Endothelial cell of umbilical vein (primary cell): ENCODE measurements at regions not wholly inside any gene's neighbourhood (a gene's known extent, or its start where the extent isn't known, plus 50 kb on each side); places are given as distances from the start of the nearest gene placed in this dataset.

Experiments
- EZH2 ChIP-seq: IDR thresholded peaks from 2 replicates; pipeline ENCODE4 v1.6.1; 2012; ENCODE audit warnings: borderline replicate concordance, low read depth, mild to moderate bottlenecking, moderate library complexity, low read length, inconsistent platforms; ENCODE audit not compliant: severe bottlenecking
- FOS ChIP-seq: IDR thresholded peaks from 2 replicates; pipeline ENCODE4 v1.6.1; 2011; ENCODE audit warnings: mild to moderate bottlenecking, low read length, moderate library complexity, borderline replicate concordance; ENCODE audit not compliant: insufficient read depth
- JUN ChIP-seq: IDR thresholded peaks from 2 replicates; pipeline ENCODE4 v1.6.1; 2011; ENCODE audit warnings: borderline replicate concordance, low read depth; ENCODE audit not compliant: insufficient read length, insufficient read depth
- MYC ChIP-seq: IDR thresholded peaks from one replicate; pipeline ENCODE4 v1.6.1; 2011; ENCODE audit warnings: mild to moderate bottlenecking, low read depth, low read length
- POLR2A ChIP-seq: IDR thresholded peaks from 2 replicates; pipeline ENCODE4 v1.6.1; 2012; ENCODE audit warnings: low read depth, mild to moderate bottlenecking, control low read depth, low read length
- TF ChIP-seq, protein P1 (sequence below), 2 donors: IDR thresholded peaks; 1 replicate in 1 of 2; 2 replicates in 1 of 2; pipeline ENCODE4 v1.5.1; 2011; ENCODE audit warnings: low read length in 2 of 2, mild to moderate bottlenecking in 2 of 2, moderate library complexity in 2 of 2, control low read depth in 1 of 2, inconsistent platforms in 1 of 2, low read depth in 1 of 2; ENCODE audit not compliant: insufficient read depth in 1 of 2; ENCODE audit errors: extremely low read depth in 1 of 2
- TF ChIP-seq, protein P2 (sequence below): IDR thresholded peaks from 2 replicates; pipeline ENCODE4 v1.6.1; 2011; ENCODE audit not compliant: insufficient read depth, insufficient read length

DNA sequence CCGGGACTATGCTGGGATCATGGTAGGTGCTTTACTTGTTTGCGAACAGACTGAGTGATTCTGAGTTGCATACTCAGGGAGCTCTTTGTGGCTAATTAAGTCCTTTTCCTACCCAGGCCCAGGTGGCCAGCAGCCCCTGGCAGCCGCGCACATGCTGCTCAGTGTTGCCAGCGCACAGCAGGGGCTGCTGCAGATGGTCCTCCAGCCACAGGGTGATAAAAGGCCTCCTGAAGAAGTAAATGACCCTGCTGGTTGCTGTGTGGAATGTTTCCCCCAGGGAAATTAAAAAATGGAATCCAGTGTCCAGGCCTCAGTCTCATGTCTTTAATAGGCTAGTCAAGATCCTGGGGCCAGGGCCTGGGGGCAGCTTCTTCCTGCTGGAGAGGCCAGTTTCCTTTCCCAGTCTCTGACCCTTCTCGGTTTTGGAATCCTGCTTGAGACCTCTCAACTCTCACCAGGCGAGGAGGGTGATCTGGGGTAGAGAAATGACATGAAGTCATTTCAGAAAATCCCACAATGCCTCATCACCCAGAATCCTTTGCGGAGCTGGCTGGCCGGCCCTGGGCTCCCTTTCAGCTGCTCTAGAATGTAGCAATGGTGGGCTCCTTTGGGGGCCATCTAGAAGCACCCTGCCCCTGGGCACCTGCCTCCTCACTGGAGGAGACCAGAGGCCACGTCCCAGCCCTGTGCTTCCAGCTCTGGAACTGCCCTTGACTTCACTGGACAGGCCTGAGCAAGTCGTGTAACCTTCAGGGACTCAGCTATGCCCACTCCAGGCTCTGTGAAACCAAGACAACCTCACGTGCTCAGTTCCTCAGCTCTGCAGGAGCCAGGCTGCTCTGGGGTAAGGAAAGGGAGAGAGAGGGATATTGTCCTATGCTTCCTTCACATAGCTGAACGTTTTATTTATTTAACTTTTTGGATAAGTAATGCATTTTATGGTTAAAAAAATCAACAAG lies 131.4 kb downstream of the MRPS6 start:
- TF ChIP-seq FOS (no peak), MYC (no peak), POLR2A (no peak), JUN (no peak), EZH2 (no peak)
- TF ChIP-seq, protein P1, sequence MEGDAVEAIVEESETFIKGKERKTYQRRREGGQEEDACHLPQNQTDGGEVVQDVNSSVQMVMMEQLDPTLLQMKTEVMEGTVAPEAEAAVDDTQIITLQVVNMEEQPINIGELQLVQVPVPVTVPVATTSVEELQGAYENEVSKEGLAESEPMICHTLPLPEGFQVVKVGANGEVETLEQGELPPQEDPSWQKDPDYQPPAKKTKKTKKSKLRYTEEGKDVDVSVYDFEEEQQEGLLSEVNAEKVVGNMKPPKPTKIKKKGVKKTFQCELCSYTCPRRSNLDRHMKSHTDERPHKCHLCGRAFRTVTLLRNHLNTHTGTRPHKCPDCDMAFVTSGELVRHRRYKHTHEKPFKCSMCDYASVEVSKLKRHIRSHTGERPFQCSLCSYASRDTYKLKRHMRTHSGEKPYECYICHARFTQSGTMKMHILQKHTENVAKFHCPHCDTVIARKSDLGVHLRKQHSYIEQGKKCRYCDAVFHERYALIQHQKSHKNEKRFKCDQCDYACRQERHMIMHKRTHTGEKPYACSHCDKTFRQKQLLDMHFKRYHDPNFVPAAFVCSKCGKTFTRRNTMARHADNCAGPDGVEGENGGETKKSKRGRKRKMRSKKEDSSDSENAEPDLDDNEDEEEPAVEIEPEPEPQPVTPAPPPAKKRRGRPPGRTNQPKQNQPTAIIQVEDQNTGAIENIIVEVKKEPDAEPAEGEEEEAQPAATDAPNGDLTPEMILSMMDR (IDR thresholded peaks at IDR 0.05; ENCODE audit: extremely low read depth in 1 of 2, insufficient read depth in 1 of 2, low read depth in 1 of 2, low read length in 2 of 2) = no peak
- TF ChIP-seq, protein P2, sequence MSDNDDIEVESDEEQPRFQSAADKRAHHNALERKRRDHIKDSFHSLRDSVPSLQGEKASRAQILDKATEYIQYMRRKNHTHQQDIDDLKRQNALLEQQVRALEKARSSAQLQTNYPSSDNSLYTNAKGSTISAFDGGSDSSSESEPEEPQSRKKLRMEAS = no peak
